Right lobe of liver (tissue), 4 donors: ENCODE measurements at regions not wholly inside any gene's neighbourhood (a gene's known extent, or its start where the extent isn't known, plus 50 kb on each side); places are given as distances from the start of the nearest gene placed in this dataset.

Experiments used
- POLR2A ChIP-seq: fragments of 450-650 bp; IDR thresholded peaks from one replicate; pipeline ENCODE4 v1.6.1; 2017; ENCODE audit warnings: antibody characterized with exemption, mild to moderate bottlenecking
- TF ChIP-seq, protein P1 (sequence below), 4 donors: fragments of 200-600 bp in 3 of 4; fragments of 450-650 bp in 1 of 4; IDR thresholded peaks; one replicate each; pipeline versions ENCODE4 v1.5.1 to v1.8.0; 2016 to 2022; ENCODE audit warnings: antibody characterized with exemption in 4 of 4, mild to moderate bottlenecking in 2 of 4
- donor health status: DM: no; HTN: no; CAD: no.
- donor health status: DM: no; HTN: no; CAD: no.
- donor health status: DM: no; HTN: yes; CAD: no.

DNA sequence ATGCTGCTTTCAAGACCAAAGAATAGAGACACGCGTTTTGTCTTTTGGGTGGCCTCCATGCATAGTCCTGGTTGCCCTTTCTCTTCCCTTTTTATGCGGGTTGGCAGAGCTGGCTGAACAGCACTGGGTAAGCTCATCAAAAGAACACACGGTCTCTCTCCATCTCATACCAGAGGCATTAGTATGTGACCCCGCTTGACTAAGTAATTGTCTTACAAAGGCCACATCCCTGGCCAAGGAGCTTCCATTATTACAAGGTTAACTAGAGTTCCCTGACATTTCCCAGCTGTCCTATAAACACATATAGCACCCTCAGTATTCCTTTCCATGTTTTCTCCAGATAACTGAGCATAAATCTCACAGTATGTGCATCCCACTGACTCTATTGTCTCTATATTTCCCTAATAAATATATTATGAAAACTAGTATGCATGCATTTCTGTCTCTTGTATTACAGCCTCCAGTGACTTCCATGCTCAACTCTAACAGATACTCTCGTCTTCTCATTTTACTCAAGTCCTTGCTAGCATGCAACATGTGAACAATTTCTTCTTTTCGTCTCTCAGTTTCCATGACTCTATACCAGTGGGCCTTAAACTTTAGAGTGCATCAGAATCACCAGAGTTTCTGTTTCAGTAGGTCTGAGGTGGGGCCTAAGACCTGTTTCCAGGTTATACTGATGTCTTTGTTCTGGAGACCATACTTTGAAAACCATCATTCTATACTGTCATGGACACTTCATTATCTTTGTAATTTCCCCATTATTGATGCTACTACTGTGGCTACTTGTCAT lies 247.7 kb upstream of the ARSJ start:
- TF ChIP-seq, protein P1, sequence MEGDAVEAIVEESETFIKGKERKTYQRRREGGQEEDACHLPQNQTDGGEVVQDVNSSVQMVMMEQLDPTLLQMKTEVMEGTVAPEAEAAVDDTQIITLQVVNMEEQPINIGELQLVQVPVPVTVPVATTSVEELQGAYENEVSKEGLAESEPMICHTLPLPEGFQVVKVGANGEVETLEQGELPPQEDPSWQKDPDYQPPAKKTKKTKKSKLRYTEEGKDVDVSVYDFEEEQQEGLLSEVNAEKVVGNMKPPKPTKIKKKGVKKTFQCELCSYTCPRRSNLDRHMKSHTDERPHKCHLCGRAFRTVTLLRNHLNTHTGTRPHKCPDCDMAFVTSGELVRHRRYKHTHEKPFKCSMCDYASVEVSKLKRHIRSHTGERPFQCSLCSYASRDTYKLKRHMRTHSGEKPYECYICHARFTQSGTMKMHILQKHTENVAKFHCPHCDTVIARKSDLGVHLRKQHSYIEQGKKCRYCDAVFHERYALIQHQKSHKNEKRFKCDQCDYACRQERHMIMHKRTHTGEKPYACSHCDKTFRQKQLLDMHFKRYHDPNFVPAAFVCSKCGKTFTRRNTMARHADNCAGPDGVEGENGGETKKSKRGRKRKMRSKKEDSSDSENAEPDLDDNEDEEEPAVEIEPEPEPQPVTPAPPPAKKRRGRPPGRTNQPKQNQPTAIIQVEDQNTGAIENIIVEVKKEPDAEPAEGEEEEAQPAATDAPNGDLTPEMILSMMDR (IDR thresholded peaks at IDR 0.05), result no peak
- no peak for TF ChIP-seq POLR2A
